Hepatocyte (in vitro differentiated cells): ENCODE measurements at regions not wholly inside any gene's neighbourhood (a gene's known extent, or its start where the extent isn't known, plus 50 kb on each side); places are given as distances from the start of the nearest gene placed in this dataset.

Experiments used
- DNase-seq: peaks from one replicate; pipeline ENCODE4 v3.0.0-alpha.2; 2016; ENCODE audit warnings: low spot score
- H2AFZ ChIP-seq: fragments of 200-600 bp; sonication (generic); 2 replicates; pipeline ENCODE4 v1.6.0; 2016; ENCODE audit warnings: antibody characterized with exemption, mild to moderate bottlenecking
- H3K27ac ChIP-seq: fragments of 200-600 bp; sonication (generic); 2 replicates; pipeline ENCODE4 v1.5.1; 2016; ENCODE audit warnings: mild to moderate bottlenecking
- H3K27me3 ChIP-seq: fragments of 200-600 bp; sonication (generic); 2 replicates; pipeline ENCODE4 v1.6.1; 2016
- H3K36me3 ChIP-seq: fragments of 200-600 bp; sonication (generic); replicated peaks from 2 replicates; pipeline ENCODE4 v1.5.1; 2016; ENCODE audit warnings: low read depth; ENCODE audit not compliant: insufficient read depth
- H3K4me1 ChIP-seq: fragments of 200-600 bp; sonication (generic); 2 replicates; pipeline ENCODE4 v1.5.1; 2016; ENCODE audit warnings: mild to moderate bottlenecking, moderate library complexity; ENCODE audit not compliant: insufficient read depth
- H3K4me2 ChIP-seq: fragments of 200-600 bp; sonication (generic); 2 replicates; pipeline ENCODE4 v1.6.0; 2016
- H3K4me3 ChIP-seq: fragments of 200-600 bp; sonication (generic); 2 replicates; pipeline ENCODE4 v1.5.1; 2016; ENCODE audit warnings: mild to moderate bottlenecking
- H3K79me2 ChIP-seq: fragments of 200-600 bp; sonication (generic); 2 replicates; pipeline ENCODE4 v1.6.0; 2017; ENCODE audit warnings: mild to moderate bottlenecking
- H3K9me2 ChIP-seq: fragments of 200-600 bp; sonication (generic); replicated peaks from 2 replicates; pipeline ENCODE4 v1.6.0; 2017; ENCODE audit warnings: mild to moderate bottlenecking; ENCODE audit not compliant: insufficient read depth
- H3K9me3 ChIP-seq: fragments of 200-600 bp; sonication (generic); 2 replicates; pipeline ENCODE4 v1.5.1; 2016; ENCODE audit warnings: low read depth, mild to moderate bottlenecking
- H4K20me1 ChIP-seq: fragments of 200-600 bp; sonication (generic); 2 replicates; pipeline ENCODE4 v1.6.0; 2016; ENCODE audit warnings: mild to moderate bottlenecking; ENCODE audit not compliant: insufficient read depth, poor library complexity, severe bottlenecking
- CTCF ChIP-seq: fragments of 200-600 bp; sonication (generic); IDR thresholded peaks from 2 replicates; pipeline ENCODE4 v1.5.1; 2016; ENCODE audit warnings: antibody characterized with exemption, mild to moderate bottlenecking; ENCODE audit not compliant: poor library complexity
- EZH2 ChIP-seq: fragments of 200-600 bp; sonication (generic); IDR thresholded peaks from 2 replicates; pipeline ENCODE4 v1.6.1; 2016; ENCODE audit warnings: antibody characterized with exemption, mild to moderate bottlenecking, borderline replicate concordance
- EZH2phosphoT487 ChIP-seq: fragments of 200-600 bp; sonication (generic); IDR thresholded peaks from one replicate; pipeline ENCODE4 v1.6.1; 2018; ENCODE audit warnings: antibody characterized with exemption, mild to moderate bottlenecking, low read depth, moderate library complexity; ENCODE audit not compliant: unreplicated experiment, severe bottlenecking
- WGBS: methylation state at CpG from one replicate; pipeline ENCODE4 v1.1.6; 2016; ENCODE audit warnings: low lambda C conversion rate; ENCODE audit errors: missing lambda C conversion rate; 5-methylcytosine and 5-hydroxymethylcytosine counted together

- Histone ChIP-seq H3K27me3 (no peaks in the 10 kb centered on the region), H3K9me2 (no peaks in the 10 kb centered on the region), H3K9me3 (no peaks in the 10 kb centered on the region), H2AFZ (no peak overlapping the region), H3K4me2 (no peak overlapping the region), H4K20me1 (no peaks in the 10 kb centered on the region), H3K27ac (no peak overlapping the region), H3K79me2 (no peaks in the 10 kb centered on the region), H3K4me1 (no peaks in the 10 kb centered on the region), H3K4me3 (no peak overlapping the region), H3K36me3 (no peaks in the 10 kb centered on the region)
- 45% methylated on average over 6 of the region's 6 CpGs for WGBS
- TF ChIP-seq EZH2 (no peak), CTCF (no peak), EZH2phosphoT487 (no peak)
- no peak for DNase-seq
Measured at GRCh38 chr6:85383042-85383441, 66.8 kb upstream of the NT5E start.

GRCh38 chr6:85382541-85382940 lies 67.3 kb upstream of the NT5E start:
- Histone ChIP-seq H3K36me3 (no peaks in the 10 kb centered on the region), H3K4me2 (no peak overlapping the region), H3K79me2 (no peaks in the 10 kb centered on the region), H3K9me2 (no peaks in the 10 kb centered on the region), H3K9me3 (no peaks in the 10 kb centered on the region), H3K4me1 (no peaks in the 10 kb centered on the region), H4K20me1 (no peaks in the 10 kb centered on the region), H3K27ac (no peak overlapping the region), H3K4me3 (no peak overlapping the region), H2AFZ (no peak overlapping the region), H3K27me3 (no peaks in the 10 kb centered on the region)
- DNase-seq: no peak
- 93% methylated on average over 5 of the region's 5 CpGs for WGBS
- TF ChIP-seq EZH2phosphoT487 (no peak), EZH2 (no peak), CTCF (no peak)

GRCh38 chr6:85372915-85373270 lies 77.0 kb upstream of the NT5E start:
- H3K4me1 ChIP-seq: no peaks in the 10 kb centered on the region
- no peak overlapping the region for H3K27ac ChIP-seq
- H4K20me1 ChIP-seq: no peaks in the 10 kb centered on the region
- no peaks in the 10 kb centered on the region for H3K27me3 ChIP-seq
- no peak overlapping the region for H3K4me3 ChIP-seq
- no peak overlapping the region for H3K4me2 ChIP-seq
- no peaks in the 10 kb centered on the region for H3K36me3 ChIP-seq
- no peaks in the 10 kb centered on the region for H3K9me2 ChIP-seq
- H3K79me2 ChIP-seq: no peaks in the 10 kb centered on the region
- 63% methylated on average over 2 of the region's 2 CpGs for WGBS
- no peaks in the 10 kb centered on the region for H3K9me3 ChIP-seq
- no peak overlapping the region for H2AFZ ChIP-seq
- no peak for TF ChIP-seq EZH2phosphoT487
- TF ChIP-seq CTCF: no peak
- TF ChIP-seq EZH2: no peak
- DNase-seq: no peak

GRCh38 chr6:85372188-85372914 lies 77.5 kb upstream of the NT5E start:
- 78% methylated on average over 9 of the region's 9 CpGs for WGBS
- no peak for DNase-seq
- Histone ChIP-seq H3K9me2 (no peaks in the 10 kb centered on the region), H3K4me1 (no peaks in the 10 kb centered on the region), H3K9me3 (no peaks in the 10 kb centered on the region), H3K36me3 (no peaks in the 10 kb centered on the region), H3K27me3 (no peaks in the 10 kb centered on the region), H2AFZ (no peak overlapping the region), H4K20me1 (no peaks in the 10 kb centered on the region), H3K27ac (no peak overlapping the region), H3K4me3 (no peak overlapping the region), H3K4me2 (no peak overlapping the region), H3K79me2 (no peaks in the 10 kb centered on the region)
- TF ChIP-seq EZH2phosphoT487 (no peak), EZH2 (no peak), CTCF (no peak)
